H1 (cell line): ENCODE measurements at regions not wholly inside any gene's neighbourhood (a gene's known extent, or its start where the extent isn't known, plus 50 kb on each side); places are given as distances from the start of the nearest gene placed in this dataset.

ENCODE experiments used
- CTCF ChIA-PET: fragments of 300-600 bp; sonication (Branson Sonifier 250); formaldehyde crosslinking; loops from one replicate; lab custom pipeline; 2021; ENCODE audit not compliant: partially characterized antibody; lab: Charles Lee
- POLR2A ChIA-PET: fragments of 300-600 bp; sonication (Branson Sonifier 250); formaldehyde crosslinking; loops from one replicate; lab custom pipeline; 2021; ENCODE audit warnings: inconsistent platforms; ENCODE audit not compliant: partially characterized antibody; lab: Charles Lee
- DNase-seq, 2 experiments: peaks; one replicate each; pipeline versions ENCODE4 v3.0.0 to v3.0.0-alpha.2; 2010 to 2022; ENCODE audit warnings: low spot score in 2 of 2, low read depth in 1 of 2, mixed read lengths in 1 of 2
- FAIRE-seq: peaks from 2 replicates; lab custom pipeline; 2011; peaks lifted over from hg19 to GRCh38; lab: Jason Lieb, UNC
- H2AFZ ChIP-seq: 2 replicates; pipeline ENCODE4 v1.8.1; 2012; ENCODE audit warnings: low read length, inconsistent platforms
- H2AK5ac ChIP-seq: 2 replicates; pipeline ENCODE4 v1.6.1; 2013; ENCODE audit warnings: low read depth, low read length
- H2BK120ac ChIP-seq: replicated peaks from 2 replicates; pipeline ENCODE3; 2013; ENCODE audit warnings: low read depth, low read length, inconsistent platforms
- H2BK12ac ChIP-seq: 2 replicates; pipeline ENCODE4 v1.6.1; 2013; ENCODE audit warnings: low read depth, low read length
- H2BK15ac ChIP-seq: 2 replicates; pipeline ENCODE4 v1.6.1; 2013; ENCODE audit warnings: low read length
- H2BK20ac ChIP-seq: 2 replicates; pipeline ENCODE4 v1.6.1; 2013; ENCODE audit warnings: low read length
- H2BK5ac ChIP-seq: 2 replicates; pipeline ENCODE4 v1.6.1; 2013; ENCODE audit warnings: low read depth, low read length
- H3K14ac ChIP-seq: 2 replicates; pipeline ENCODE4 v1.6.1; 2013; ENCODE audit warnings: inconsistent platforms; ENCODE audit not compliant: insufficient read length
- H3K18ac ChIP-seq: 2 replicates; pipeline ENCODE4 v1.6.1; 2013; ENCODE audit warnings: low read length; ENCODE audit errors: extremely low read depth
- H3K23ac ChIP-seq: 2 replicates; pipeline ENCODE4 v1.6.1; 2013; ENCODE audit warnings: inconsistent platforms; ENCODE audit not compliant: insufficient read length
- H3K23me2 ChIP-seq: 2 replicates; pipeline ENCODE4 v1.6.1; 2013; ENCODE audit warnings: low read depth, low read length
- H3K27ac ChIP-seq: 2 replicates; pipeline ENCODE4 v1.6.1; 2011; ENCODE audit warnings: low read depth, low read length, inconsistent platforms
- H3K27me3 ChIP-seq, 4 experiments: replicated peaks in 1 of 4; 1 replicate in 1 of 4; 2 replicates in 3 of 4; pipeline versions ENCODE4 v1.6.1 to v1.8.1; 2011 to 2013; ENCODE audit warnings: low read length in 3 of 4, mild to moderate bottlenecking in 3 of 4, inconsistent platforms in 2 of 4, mixed read lengths in 2 of 4, moderate library complexity in 1 of 4; ENCODE audit not compliant: control insufficient read depth in 3 of 4, insufficient read depth in 3 of 4; ENCODE audit errors: extremely low read depth in 1 of 4
- H3K36me3 ChIP-seq, 4 experiments: 2 replicates each; pipeline versions ENCODE4 v1.6.1 to v1.8.1; 2011 to 2013; ENCODE audit warnings: mild to moderate bottlenecking in 4 of 4, low read length in 3 of 4, moderate library complexity in 2 of 4, control low read depth in 1 of 4, inconsistent platforms in 1 of 4; ENCODE audit not compliant: insufficient read depth in 4 of 4, control insufficient read depth in 2 of 4
- H3K4ac ChIP-seq: replicated peaks from 2 replicates; pipeline ENCODE3; 2013; ENCODE audit warnings: low read length, low read depth, mixed read lengths, inconsistent platforms; ENCODE audit not compliant: insufficient read length
- H3K4me1 ChIP-seq, 4 experiments: replicated peaks in 1 of 4; 1 replicate in 1 of 4; 2 replicates in 3 of 4; pipeline versions ENCODE4 v1.6.1 to v1.8.1; 2011 to 2013; ENCODE audit warnings: low read length in 3 of 4, inconsistent platforms in 2 of 4, mixed read lengths in 1 of 4; ENCODE audit not compliant: insufficient read depth in 4 of 4, control insufficient read depth in 3 of 4
- H3K4me2 ChIP-seq, 2 experiments: 2 replicates each; pipeline versions ENCODE4 v1.6.1 to v1.8.1; 2011 to 2013; ENCODE audit warnings: low read depth in 2 of 2, low read length in 2 of 2, control low read depth in 1 of 2, inconsistent platforms in 1 of 2, mild to moderate bottlenecking in 1 of 2; ENCODE audit not compliant: insufficient read depth in 1 of 2
- H3K4me3 ChIP-seq, 4 experiments: fragments of 200-600, 300-600 bp in 1 of 4; sonication (generic), shearing (Covaris generic), sonication (Bioruptor Twin) in 1 of 4; 2 replicates each; pipeline versions ENCODE4 v1.5.1 to v1.8.1; 2011 to 2016; ENCODE audit warnings: low read length in 4 of 4, low read depth in 3 of 4, control low read depth in 2 of 4, inconsistent platforms in 2 of 4, mild to moderate bottlenecking in 2 of 4, mixed read lengths in 1 of 4, moderate library complexity in 1 of 4; ENCODE audit not compliant: insufficient read depth in 2 of 4; ENCODE audit errors: extremely low read depth in 1 of 4
- H3K56ac ChIP-seq: replicated peaks from 2 replicates; pipeline ENCODE3; 2013; ENCODE audit warnings: low read depth, mild to moderate bottlenecking, mixed read lengths, low read length, inconsistent platforms; ENCODE audit not compliant: insufficient read length
- H3K79me1 ChIP-seq: 2 replicates; pipeline ENCODE4 v1.6.1; 2013; ENCODE audit warnings: low read depth, low read length, control low read depth
- H3K79me2 ChIP-seq, 2 experiments: 2 replicates each; pipeline versions ENCODE4 v1.6.1 to v1.8.1; 2012 to 2013; ENCODE audit warnings: low read length in 2 of 2, mild to moderate bottlenecking in 2 of 2, inconsistent platforms in 1 of 2; ENCODE audit not compliant: insufficient read depth in 2 of 2, control insufficient read depth in 1 of 2
- H3K9ac ChIP-seq, 4 experiments: replicated peaks in 1 of 4; 1 replicate in 1 of 4; 2 replicates in 3 of 4; pipeline versions ENCODE4 v1.6.1 to v1.8.1; 2011 to 2013; ENCODE audit warnings: low read depth in 3 of 4, low read length in 3 of 4, control low read depth in 2 of 4, mild to moderate bottlenecking in 2 of 4, moderate library complexity in 2 of 4, inconsistent platforms in 1 of 4; ENCODE audit errors: extremely low read depth in 1 of 4
- H3K9me3 ChIP-seq, 2 experiments: 2 replicates each; pipeline versions ENCODE4 v1.6.1 to v1.8.1; 2012 to 2013; ENCODE audit warnings: mild to moderate bottlenecking in 2 of 2, moderate library complexity in 2 of 2, control low read depth in 1 of 2, inconsistent platforms in 1 of 2, low read depth in 1 of 2, low read length in 1 of 2, mixed read lengths in 1 of 2; ENCODE audit not compliant: insufficient read depth in 2 of 2
- H4K20me1 ChIP-seq, 2 experiments: replicated peaks in 1 of 2; 2 replicates each; pipeline versions ENCODE3 to v1.8.1; 2011 to 2013; ENCODE audit warnings: inconsistent platforms in 2 of 2, low read length in 2 of 2, mild to moderate bottlenecking in 1 of 2; ENCODE audit not compliant: insufficient read depth in 2 of 2, control insufficient read depth in 1 of 2
- H4K5ac ChIP-seq: 2 replicates; pipeline ENCODE4 v1.6.1; 2013; ENCODE audit warnings: low read length, low read depth, mixed read lengths, inconsistent platforms; ENCODE audit not compliant: insufficient read length
- H4K8ac ChIP-seq: 2 replicates; pipeline ENCODE4 v1.8.0; 2013; ENCODE audit warnings: mild to moderate bottlenecking, moderate library complexity, low read length, inconsistent platforms; ENCODE audit not compliant: insufficient read depth; ENCODE audit errors: extremely low read depth
- H4K91ac ChIP-seq: replicated peaks from 2 replicates; pipeline ENCODE3; 2013; ENCODE audit warnings: low read length, mixed read lengths, inconsistent platforms; ENCODE audit not compliant: insufficient read length
- WGBS, 2 experiments: shearing (Covaris generic) in 1 of 2; methylation state at CpG; one replicate each; pipeline versions ENCODE4 v1.1.6 to v1.1.7; 2013 to 2015; ENCODE audit warnings: low lambda C conversion rate in 2 of 2, mixed read lengths in 2 of 2, inconsistent platforms in 1 of 2, low coverage in 1 of 2, missing lambda C conversion rate in 1 of 2; ENCODE audit not compliant: insufficient replicate concordance in 2 of 2, insufficient coverage in 1 of 2, insufficient read length in 1 of 2; ENCODE audit errors: extremely low coverage in 1 of 2, missing lambda C conversion rate in 1 of 2; 5-methylcytosine and 5-hydroxymethylcytosine counted together

- Histone ChIP-seq H4K8ac (no peak overlapping the region), H2BK20ac (no peak overlapping the region), H3K18ac (no peak overlapping the region), H3K9me3 (peaks cover 6 to 10% of the 10 kb centered on the region in 2 experiments; a peak in 2 of 4 replicates), H3K23ac (no peak overlapping the region), H3K23me2 (no peaks in the 10 kb centered on the region), H3K27me3 (no peaks in the 10 kb centered on the region), H4K20me1 (no peaks in the 10 kb centered on the region), H2BK12ac (no peak overlapping the region), H3K4ac (no peak overlapping the region), H3K79me1 (no peaks in the 10 kb centered on the region), H2BK120ac (no peak overlapping the region), H3K56ac (no peak overlapping the region), H2AFZ (no peak overlapping the region), H4K91ac (no peak overlapping the region), H3K4me1 (peaks cover 0 to 3% (median 0%) of the 10 kb centered on the region in 4 experiments; a peak in 1 of 7 replicates), H2BK15ac (no peak overlapping the region), H3K14ac (no peak overlapping the region), H3K4me3 (no peak overlapping the region), H4K5ac (no peak overlapping the region), H3K36me3 (no peaks in the 10 kb centered on the region), H2AK5ac (no peak overlapping the region), H3K9ac (no peak overlapping the region), H3K79me2 (no peaks in the 10 kb centered on the region), H3K27ac (no peak overlapping the region), H2BK5ac (no peak overlapping the region), H3K4me2 (no peak overlapping the region)
- ChIA-PET CTCF (interaction anchor here (0.5 kb wide), 1 partner anchor 598 kb away, joined by 3 read pairs; no protein-coding TSS in a partner anchor), POLR2A (no interaction called here)
- no peak for FAIRE-seq
- 95% methylated on average over 3 of the region's 3 CpGs; no CpG with 5 or more reads in 1 of the 2 experiments for WGBS, 2 experiments
- DNase-seq: no peak
Observed at GRCh38 chr3:106540743-106541142, 671.9 kb upstream of the CBLB start.
